GM13976 (cell line): ENCODE measurements at regions not wholly inside any gene's neighbourhood (a gene's known extent, or its start where the extent isn't known, plus 50 kb on each side); places are given as distances from the start of the nearest gene placed in this dataset.

Experiments
- DNase-seq: peaks from one replicate; pipeline ENCODE4 v3.0.0; 2012; ENCODE audit warnings: low spot score
- in situ Hi-C: fragments of 300-500 bp; cut with MboI; formaldehyde crosslinking; loops from one replicate; pipeline ENCODE4 v1.12.0; 2022; ENCODE audit warnings: low sequenced_read_pairs, mixed read lengths, inconsistent platforms; ENCODE audit not compliant: unreplicated experiment
- TF ChIP-seq, protein P1 (sequence below): IDR thresholded peaks from 2 replicates; pipeline ENCODE4 v1.5.1; 2012; ENCODE audit warnings: borderline replicate concordance, mild to moderate bottlenecking; ENCODE audit not compliant: insufficient read depth; ENCODE audit errors: extremely low read depth, missing control alignments, control extremely low read depth

DNA sequence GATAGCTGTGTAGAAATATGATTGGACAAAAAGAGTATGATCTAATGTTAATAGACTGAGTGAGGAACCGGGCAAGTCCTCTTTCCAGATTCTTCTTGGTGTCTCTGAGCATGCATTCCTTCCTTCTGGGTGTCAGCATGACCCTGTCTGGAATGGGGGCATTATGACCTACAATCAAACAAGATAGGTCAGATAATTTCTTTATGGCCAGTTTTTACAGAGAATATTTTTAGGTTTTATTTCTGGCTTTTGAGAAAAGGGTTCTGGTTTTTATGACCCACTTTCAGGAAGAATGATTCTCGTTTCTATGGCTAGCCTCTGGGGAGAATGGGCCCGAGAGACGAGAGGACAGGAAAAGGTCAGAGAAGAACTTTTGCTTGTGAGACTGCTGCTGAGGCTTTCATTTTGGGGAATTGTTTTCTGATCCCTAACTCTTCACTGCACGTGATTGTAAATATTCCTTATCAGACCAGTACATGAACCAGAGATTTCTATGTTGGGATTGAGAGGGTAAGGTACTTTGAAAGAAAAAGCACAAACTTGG is 383.8 kb downstream of the AASDHPPT start:
- no peak for DNase-seq
- in situ Hi-C loops: no loop called here
- TF ChIP-seq, protein P1, sequence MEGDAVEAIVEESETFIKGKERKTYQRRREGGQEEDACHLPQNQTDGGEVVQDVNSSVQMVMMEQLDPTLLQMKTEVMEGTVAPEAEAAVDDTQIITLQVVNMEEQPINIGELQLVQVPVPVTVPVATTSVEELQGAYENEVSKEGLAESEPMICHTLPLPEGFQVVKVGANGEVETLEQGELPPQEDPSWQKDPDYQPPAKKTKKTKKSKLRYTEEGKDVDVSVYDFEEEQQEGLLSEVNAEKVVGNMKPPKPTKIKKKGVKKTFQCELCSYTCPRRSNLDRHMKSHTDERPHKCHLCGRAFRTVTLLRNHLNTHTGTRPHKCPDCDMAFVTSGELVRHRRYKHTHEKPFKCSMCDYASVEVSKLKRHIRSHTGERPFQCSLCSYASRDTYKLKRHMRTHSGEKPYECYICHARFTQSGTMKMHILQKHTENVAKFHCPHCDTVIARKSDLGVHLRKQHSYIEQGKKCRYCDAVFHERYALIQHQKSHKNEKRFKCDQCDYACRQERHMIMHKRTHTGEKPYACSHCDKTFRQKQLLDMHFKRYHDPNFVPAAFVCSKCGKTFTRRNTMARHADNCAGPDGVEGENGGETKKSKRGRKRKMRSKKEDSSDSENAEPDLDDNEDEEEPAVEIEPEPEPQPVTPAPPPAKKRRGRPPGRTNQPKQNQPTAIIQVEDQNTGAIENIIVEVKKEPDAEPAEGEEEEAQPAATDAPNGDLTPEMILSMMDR: no peak

DNA sequence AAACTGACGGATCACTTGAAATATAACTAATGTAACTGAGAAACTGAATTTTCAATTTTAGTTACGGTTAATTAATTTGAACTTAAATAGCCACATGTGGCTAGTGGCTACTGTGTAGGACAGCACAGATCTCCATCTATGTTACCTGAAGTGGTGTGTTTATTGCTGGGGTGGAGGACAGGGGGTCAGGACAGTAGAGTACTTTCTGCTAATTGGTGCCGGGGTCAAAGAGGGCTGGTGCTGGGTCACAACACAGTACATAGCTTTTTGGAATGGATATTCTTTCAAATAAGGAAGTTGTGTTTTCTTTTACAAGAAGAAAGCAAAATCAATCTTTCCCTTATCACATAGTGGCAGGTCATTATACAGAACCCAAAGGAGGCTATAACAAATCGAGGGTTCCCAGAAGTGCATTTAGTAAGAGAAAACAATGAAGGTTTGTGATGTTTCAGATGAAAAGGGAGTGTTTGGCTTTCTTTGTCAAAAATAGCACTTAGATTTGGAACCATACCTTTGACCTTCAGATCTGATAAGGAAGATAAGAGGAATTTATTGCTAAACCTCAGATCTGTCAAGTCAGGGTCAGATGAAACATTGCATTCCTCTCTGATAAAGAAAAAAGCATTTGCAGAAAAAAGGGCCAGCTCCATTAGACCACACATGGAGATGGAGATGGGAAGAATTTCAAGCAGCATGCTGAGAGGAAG is 384.5 kb downstream of the AASDHPPT start:
- DNase-seq: no peak
- TF ChIP-seq, protein P1: no peak
- in situ Hi-C loops: no loop called here

DNA sequence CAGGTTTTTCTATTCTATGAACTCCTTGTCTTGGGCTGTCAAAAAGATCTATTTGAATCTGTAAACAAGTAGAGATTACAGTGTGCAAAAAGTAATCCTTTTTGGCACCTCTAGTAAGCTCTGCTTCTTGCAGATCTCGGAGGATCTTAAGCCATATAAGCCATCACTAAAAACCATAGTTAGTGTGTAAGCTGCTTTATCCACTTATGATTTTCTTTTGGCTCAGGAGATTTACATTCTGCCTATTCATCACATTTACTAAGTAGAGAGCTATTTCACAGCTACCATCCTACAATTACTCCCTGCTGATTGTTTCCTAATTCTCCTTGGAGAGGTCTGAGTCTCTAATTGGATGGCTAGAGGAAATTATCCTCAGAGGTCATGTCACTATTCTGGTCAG is 385.7 kb downstream of the AASDHPPT start:
- TF ChIP-seq, protein P1: no peak
- in situ Hi-C loops: no loop called here
- DNase-seq: no peak

DNA sequence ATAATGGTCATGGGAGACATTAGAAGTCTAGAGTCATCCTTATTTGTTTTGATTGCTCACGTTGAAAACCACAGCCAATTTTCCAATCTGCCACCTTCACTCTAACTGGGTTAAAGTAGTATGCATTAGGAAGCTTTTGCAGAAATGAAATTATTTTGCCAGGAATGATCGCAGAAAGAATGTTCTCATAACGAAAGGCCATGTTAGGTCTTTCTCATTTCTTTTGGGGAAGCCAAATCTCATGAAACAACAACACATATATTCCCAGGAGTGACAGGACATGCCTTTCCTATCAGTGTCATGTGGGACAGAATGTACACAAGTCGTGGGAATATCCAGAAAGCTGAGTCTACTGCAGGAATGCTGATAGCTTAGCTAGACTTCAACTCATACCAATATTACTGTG is 386.3 kb downstream of the AASDHPPT start:
- TF ChIP-seq, protein P1: no peak
- DNase-seq: no peak
- in situ Hi-C loops: no loop called here

DNA sequence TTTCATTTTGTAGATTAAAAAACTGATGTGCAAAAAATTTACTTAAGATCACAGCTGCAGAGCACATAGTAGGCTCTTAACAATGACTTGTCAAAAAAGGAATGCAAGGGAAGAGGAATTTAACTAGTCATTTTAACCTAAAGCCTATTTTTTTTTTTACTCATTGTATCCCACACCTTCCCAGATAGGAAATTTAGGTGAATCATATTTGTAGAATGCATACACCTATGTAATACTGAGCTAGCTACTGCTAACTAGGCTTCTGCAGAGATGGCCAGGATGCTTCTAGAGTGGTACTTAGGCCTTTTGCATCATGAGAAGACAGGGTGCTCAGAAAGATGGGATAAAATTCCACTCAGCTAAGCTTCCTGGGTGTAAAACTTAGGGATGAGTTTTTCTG is 387.3 kb downstream of the AASDHPPT start:
- TF ChIP-seq, protein P1: no peak
- in situ Hi-C loops: no loop called here
- no peak for DNase-seq

DNA sequence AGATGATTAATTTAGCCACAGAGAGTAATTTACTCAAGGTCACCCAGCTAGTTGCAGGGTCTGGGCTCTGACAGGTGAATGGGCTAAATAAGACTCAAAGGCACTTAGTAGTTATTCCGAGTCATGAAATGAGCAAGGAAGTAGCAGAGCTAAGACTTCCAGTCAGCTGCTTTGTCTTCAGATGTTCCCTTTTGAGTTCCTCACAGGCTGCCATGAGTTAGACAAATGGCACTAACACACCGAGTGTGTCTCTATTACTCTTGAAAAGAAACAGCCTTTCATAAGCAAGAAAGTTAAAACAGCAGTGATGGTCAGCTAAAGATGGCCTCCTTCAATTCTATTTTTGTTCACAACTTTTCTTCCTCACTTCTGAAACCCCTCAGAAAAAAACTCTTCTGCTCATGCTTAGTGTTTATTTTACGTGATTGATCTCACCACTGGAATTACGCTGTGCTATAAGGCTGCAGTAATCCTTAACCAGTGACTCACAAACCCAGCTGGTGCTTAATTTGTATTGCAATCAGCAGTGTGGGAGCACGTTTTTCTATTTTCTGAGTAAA is 389.1 kb downstream of the AASDHPPT start:
- no peak for DNase-seq
- TF ChIP-seq, protein P1: no peak
- in situ Hi-C loops: no loop called here
